ENCODE measurements at regions not wholly inside any gene's neighbourhood (a gene's known extent, or its start where the extent isn't known, plus 50 kb on each side); places are given as distances from the start of the nearest gene placed in this dataset.

DNA sequence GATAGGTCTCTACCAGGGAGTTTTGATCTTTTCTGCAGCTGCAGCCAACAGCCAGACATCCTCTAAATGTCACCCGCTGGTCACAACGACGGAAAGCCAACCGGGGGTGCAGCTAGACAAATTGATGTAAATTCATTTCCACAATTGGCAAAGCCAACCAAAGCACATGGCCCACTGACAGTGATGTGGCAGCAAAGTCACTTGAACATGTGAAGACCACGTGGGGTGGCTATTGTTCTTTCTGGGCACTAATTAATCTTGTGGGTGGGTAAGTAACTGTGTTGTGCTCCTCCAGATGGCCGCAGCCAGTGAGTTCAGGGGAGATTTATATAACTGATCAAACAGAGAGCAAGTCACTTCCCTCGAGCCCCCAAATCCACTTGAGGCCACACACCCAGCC is 354.1 kb downstream of the ANKRD30A start:
- no peaks in the 10 kb centered on the region for H3K4me1 Mint-ChIP-seq
- TF ChIP-seq, protein P1, sequence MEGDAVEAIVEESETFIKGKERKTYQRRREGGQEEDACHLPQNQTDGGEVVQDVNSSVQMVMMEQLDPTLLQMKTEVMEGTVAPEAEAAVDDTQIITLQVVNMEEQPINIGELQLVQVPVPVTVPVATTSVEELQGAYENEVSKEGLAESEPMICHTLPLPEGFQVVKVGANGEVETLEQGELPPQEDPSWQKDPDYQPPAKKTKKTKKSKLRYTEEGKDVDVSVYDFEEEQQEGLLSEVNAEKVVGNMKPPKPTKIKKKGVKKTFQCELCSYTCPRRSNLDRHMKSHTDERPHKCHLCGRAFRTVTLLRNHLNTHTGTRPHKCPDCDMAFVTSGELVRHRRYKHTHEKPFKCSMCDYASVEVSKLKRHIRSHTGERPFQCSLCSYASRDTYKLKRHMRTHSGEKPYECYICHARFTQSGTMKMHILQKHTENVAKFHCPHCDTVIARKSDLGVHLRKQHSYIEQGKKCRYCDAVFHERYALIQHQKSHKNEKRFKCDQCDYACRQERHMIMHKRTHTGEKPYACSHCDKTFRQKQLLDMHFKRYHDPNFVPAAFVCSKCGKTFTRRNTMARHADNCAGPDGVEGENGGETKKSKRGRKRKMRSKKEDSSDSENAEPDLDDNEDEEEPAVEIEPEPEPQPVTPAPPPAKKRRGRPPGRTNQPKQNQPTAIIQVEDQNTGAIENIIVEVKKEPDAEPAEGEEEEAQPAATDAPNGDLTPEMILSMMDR (IDR thresholded peaks at IDR 0.05; ENCODE audit: unreplicated experiment in 3 of 3), result no peak
- H3K27ac Mint-ChIP-seq, result no peak overlapping the region
- H3K36me3 Mint-ChIP-seq (ENCODE audit: low read depth), result no peaks in the 10 kb centered on the region
- H3K4me3 Mint-ChIP-seq, result no peak overlapping the region
- H3K9me3 Mint-ChIP-seq, result peaks cover 27% of the 10 kb centered on the region
- H3K27me3 Mint-ChIP-seq (ENCODE audit: low read depth), result no peaks in the 10 kb centered on the region

DNA sequence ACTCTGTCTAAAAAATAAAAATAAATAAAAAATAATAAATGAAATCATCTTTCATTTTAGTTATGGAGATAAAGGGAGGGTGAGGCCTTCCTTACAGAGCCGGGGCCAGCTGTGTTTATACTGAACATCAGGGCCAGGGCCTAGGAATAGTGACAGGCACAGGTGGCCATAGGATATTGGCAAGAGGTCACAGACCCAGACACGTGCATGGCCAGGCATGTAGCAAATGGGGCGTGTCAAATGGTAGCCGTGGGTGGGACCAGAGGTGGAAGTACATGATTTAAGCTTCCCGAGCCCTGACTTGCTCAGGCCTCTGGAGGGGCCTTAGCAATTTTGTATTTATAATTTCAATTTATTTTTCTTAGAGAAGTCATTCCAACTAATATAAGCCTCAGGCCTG is 353.0 kb downstream of the ANKRD30A start:
- Mint-ChIP-seq H3K9me3 (peaks cover 34% of the 10 kb centered on the region), H3K4me1 (no peaks in the 10 kb centered on the region), H3K27me3 (ENCODE audit: low read depth) (no peaks in the 10 kb centered on the region), H3K4me3 (no peak overlapping the region), H3K27ac (no peak overlapping the region), H3K36me3 (ENCODE audit: low read depth) (no peaks in the 10 kb centered on the region)
- TF ChIP-seq, protein P1 (IDR thresholded peaks at IDR 0.05; ENCODE audit: unreplicated experiment in 3 of 3), result no peak

- H3K36me3 Mint-ChIP-seq (ENCODE audit: low read depth), result no peaks in the 10 kb centered on the region
- TF ChIP-seq, protein P1 (IDR thresholded peaks at IDR 0.05; ENCODE audit: unreplicated experiment in 3 of 3), result no peak
- no peaks in the 10 kb centered on the region for H3K4me1 Mint-ChIP-seq
- H3K27ac Mint-ChIP-seq, result no peak overlapping the region
- no peaks in the 10 kb centered on the region for H3K27me3 Mint-ChIP-seq (ENCODE audit: low read depth)
- H3K9me3 Mint-ChIP-seq, result peaks cover 34% of the 10 kb centered on the region
- no peak overlapping the region for H3K4me3 Mint-ChIP-seq
Observed at GRCh38 chr10:37476285-37476684, 350.9 kb downstream of the ANKRD30A start.

- TF ChIP-seq, protein P1 (IDR thresholded peaks at IDR 0.05; ENCODE audit: unreplicated experiment in 3 of 3), result no peak
- Mint-ChIP-seq H3K4me3 (no peak overlapping the region), H3K4me1 (no peaks in the 10 kb centered on the region), H3K9me3 (peaks cover 41% of the 10 kb centered on the region), H3K36me3 (ENCODE audit: low read depth) (no peaks in the 10 kb centered on the region), H3K27me3 (ENCODE audit: low read depth) (no peaks in the 10 kb centered on the region), H3K27ac (no peak overlapping the region)
Observed at GRCh38 chr10:37474645-37475044, 349.2 kb downstream of the ANKRD30A start.

- Mint-ChIP-seq H3K9me3 (peaks cover 39% of the 10 kb centered on the region), H3K36me3 (ENCODE audit: low read depth) (no peaks in the 10 kb centered on the region), H3K27me3 (ENCODE audit: low read depth) (no peaks in the 10 kb centered on the region), H3K27ac (no peak overlapping the region), H3K4me1 (no peaks in the 10 kb centered on the region), H3K4me3 (no peak overlapping the region)
- TF ChIP-seq, protein P1 (IDR thresholded peaks at IDR 0.05; ENCODE audit: unreplicated experiment in 3 of 3), result no peak
Observed at GRCh38 chr10:37473906-37474305, 348.5 kb downstream of the ANKRD30A start.

DNA sequence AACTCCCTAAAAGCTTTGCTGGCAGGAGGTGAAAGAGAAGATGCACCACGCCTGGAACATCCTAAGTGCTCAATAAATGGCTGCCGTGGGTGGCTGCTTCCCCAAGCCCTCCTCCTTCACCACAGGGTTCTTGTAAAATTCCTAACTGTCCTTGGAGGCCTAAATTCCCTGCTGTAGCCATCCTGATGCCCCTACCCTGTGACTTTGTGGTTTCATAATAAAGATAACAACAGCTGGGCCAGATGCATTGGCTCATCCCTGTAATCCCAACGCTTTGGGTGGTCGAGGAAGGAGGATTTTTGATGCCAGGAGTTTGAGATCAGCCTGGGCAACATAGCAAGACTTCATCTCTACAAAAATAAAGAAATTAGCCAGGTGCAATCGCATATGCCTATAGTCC is 341.8 kb downstream of the ANKRD30A start:
- peaks cover 37% of the 10 kb centered on the region for H3K9me3 Mint-ChIP-seq
- H3K27ac Mint-ChIP-seq, result no peak overlapping the region

More for the DNA sequence above, 341.8 kb downstream of the ANKRD30A start:
- TF ChIP-seq, protein P1 (IDR thresholded peaks at IDR 0.05; ENCODE audit: unreplicated experiment in 3 of 3), result no peak
- no peaks in the 10 kb centered on the region for H3K4me1 Mint-ChIP-seq
- H3K27me3 Mint-ChIP-seq (ENCODE audit: low read depth), result no peaks in the 10 kb centered on the region
- H3K4me3 Mint-ChIP-seq, result no peak overlapping the region
- no peaks in the 10 kb centered on the region for H3K36me3 Mint-ChIP-seq (ENCODE audit: low read depth)

All from nephron (organoid).